ENCODE measurements at regions not wholly inside any gene's neighbourhood (a gene's known extent, or its start where the extent isn't known, plus 50 kb on each side); places are given as distances from the start of the nearest gene placed in this dataset.

GRCh38 chr14:45946251-45946650 is 693.2 kb upstream of the MIS18BP1 start:
- intact Hi-C loops (cut with micrococcal nuclease) = no loop called here
- no peak for DNase-seq
- Mint-ChIP-seq H3K9me3 (peaks cover 0 to 2% (median 0%) of the 10 kb centered on the region in 7 donors), H3K27ac (no peak overlapping the region), H3K27me3 (ENCODE audit: low read depth in 3 of 3) (peaks cover 0 to 2% (median 0%) of the 10 kb centered on the region in 3 donors), H3K4me1 (no peaks in the 10 kb centered on the region), H3K4me3 (no peak overlapping the region), H3K36me3 (no peaks in the 10 kb centered on the region)
- no peaks in the 10 kb centered on the region for H4K20me1 ChIP-seq (ENCODE audit: insufficient read depth, low read length)
- no peak overlapping the region for H3K9ac ChIP-seq (ENCODE audit: insufficient read depth, low read length, poor library complexity, severe bottlenecking)
- H3K36me3 ChIP-seq (replicated peaks in 1 of 2; ENCODE audit: control insufficient read depth in 1 of 2, insufficient read depth in 2 of 2, low read length in 2 of 2) = no peaks in the 10 kb centered on the region
- WGBS (ENCODE audit: insufficient coverage) = no CpG with 5 or more reads among the region's 3 CpGs
- H3K27ac ChIP-seq (ENCODE audit: low read depth in 1 of 2, low read length in 2 of 2) = no peak overlapping the region
- H3K79me2 ChIP-seq (ENCODE audit: insufficient read depth, low read length) = no peaks in the 10 kb centered on the region
- TF ChIP-seq CTCF (IDR thresholded peaks at IDR 0.05) = no peak
- H3K9me3 ChIP-seq (replicated peaks in 1 of 2; ENCODE audit: control insufficient read depth in 1 of 2, insufficient read depth in 1 of 2, low read length in 2 of 2) = no peaks in the 10 kb centered on the region
- no peaks in the 10 kb centered on the region for H3K4me1 ChIP-seq (ENCODE audit: control insufficient read depth in 1 of 2, insufficient read depth in 2 of 2, low read length in 2 of 2)
- no peak overlapping the region for H2AFZ ChIP-seq (ENCODE audit: insufficient read depth, low read depth, low read length, poor library complexity, severe bottlenecking)
- no peak overlapping the region for H3K4me2 ChIP-seq (replicated peaks; ENCODE audit: extremely low read depth, low read length, poor library complexity, severe bottlenecking)
- no peak overlapping the region for H3K4me3 ChIP-seq (replicated peaks in 1 of 3; ENCODE audit: low read depth in 2 of 3, low read length in 3 of 3)
- no peaks in the 10 kb centered on the region for H3K27me3 ChIP-seq (ENCODE audit: control insufficient read depth in 2 of 2, insufficient read depth in 2 of 2, low read length in 2 of 2)

DNA sequence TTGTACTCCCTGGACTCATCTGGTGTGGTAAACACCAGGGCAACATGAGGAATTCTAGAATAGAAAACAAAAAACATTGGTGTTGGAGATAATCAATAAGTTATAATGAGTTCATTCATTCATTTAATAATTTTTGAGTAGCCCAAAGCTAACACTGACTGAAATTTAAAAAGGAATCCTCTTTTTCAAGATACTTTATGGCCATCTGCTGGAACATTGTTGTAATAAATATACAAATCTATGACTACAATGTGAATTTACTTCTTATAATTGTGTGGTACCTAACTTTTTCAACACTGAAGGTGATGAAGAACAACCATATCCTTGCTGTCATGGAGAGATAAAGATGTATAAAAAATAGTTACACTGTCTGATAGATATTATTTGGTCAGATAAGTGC is 687.3 kb upstream of the MIS18BP1 start:
- no peak overlapping the region for H2AFZ ChIP-seq (ENCODE audit: insufficient read depth, low read depth, low read length, poor library complexity, severe bottlenecking)
- no peaks in the 10 kb centered on the region for H3K79me2 ChIP-seq (ENCODE audit: insufficient read depth, low read length)
- DNase-seq = no peak
- Mint-ChIP-seq H3K36me3 (no peaks in the 10 kb centered on the region), H3K9me3 (peaks cover 0 to 5% (median 1%) of the 10 kb centered on the region in 7 donors), H3K27ac (no peak overlapping the region), H3K4me1 (no peaks in the 10 kb centered on the region), H3K27me3 (ENCODE audit: low read depth in 3 of 3) (peaks cover 0 to 1% (median 0%) of the 10 kb centered on the region in 3 donors), H3K4me3 (no peak overlapping the region)
- H4K20me1 ChIP-seq (ENCODE audit: insufficient read depth, low read length) = no peaks in the 10 kb centered on the region
- H3K9ac ChIP-seq (ENCODE audit: insufficient read depth, low read length, poor library complexity, severe bottlenecking) = no peak overlapping the region
- H3K9me3 ChIP-seq (replicated peaks in 1 of 2; ENCODE audit: control insufficient read depth in 1 of 2, insufficient read depth in 1 of 2, low read length in 2 of 2) = peaks cover 0 to 6% of the 10 kb centered on the region in 2 donors
- no peaks in the 10 kb centered on the region for H3K36me3 ChIP-seq (replicated peaks in 1 of 2; ENCODE audit: control insufficient read depth in 1 of 2, insufficient read depth in 2 of 2, low read length in 2 of 2)
- no peaks in the 10 kb centered on the region for H3K4me1 ChIP-seq (ENCODE audit: control insufficient read depth in 1 of 2, insufficient read depth in 2 of 2, low read length in 2 of 2)
- TF ChIP-seq CTCF (IDR thresholded peaks at IDR 0.05) = no peak
- H3K4me2 ChIP-seq (replicated peaks; ENCODE audit: extremely low read depth, low read length, poor library complexity, severe bottlenecking) = no peak overlapping the region
- H3K27ac ChIP-seq (ENCODE audit: low read depth in 1 of 2, low read length in 2 of 2) = no peak overlapping the region
- H3K4me3 ChIP-seq (replicated peaks in 1 of 3; ENCODE audit: low read depth in 2 of 3, low read length in 3 of 3) = no peak overlapping the region
- intact Hi-C loops (cut with micrococcal nuclease) = no loop called here
- no peaks in the 10 kb centered on the region for H3K27me3 ChIP-seq (ENCODE audit: control insufficient read depth in 2 of 2, insufficient read depth in 2 of 2, low read length in 2 of 2)

All from CD14-positive monocyte (primary cell).